WTC11 (cell line): ENCODE measurements at regions not wholly inside any gene's neighbourhood (a gene's known extent, or its start where the extent isn't known, plus 50 kb on each side); places are given as distances from the start of the nearest gene placed in this dataset.

ENCODE experiments used
- ATAC-seq: fragments of 200-7000 bp; cut with Tn5 transposase; 2 replicates; pipeline ENCODE4 v1.10.0; 2021; ENCODE audit warnings: mild to moderate bottlenecking, moderate library complexity
- CTCF ChIA-PET: fragments of 300-600 bp; sonication (Branson Sonifier 250); formaldehyde crosslinking; loops from one replicate; lab custom pipeline; 2021; ENCODE audit warnings: antibody characterized with exemption; lab: Charles Lee
- POLR2A ChIA-PET: fragments of 350-600 bp; sonication (Branson Sonifier 250); formaldehyde crosslinking; loops from one replicate; lab custom pipeline; 2021; ENCODE audit warnings: antibody characterized with exemption; lab: Charles Lee
- DNase-seq: peaks from one replicate; pipeline ENCODE4 v3.0.0; 2021; ENCODE audit warnings: low spot score
- H3K27ac Mint-ChIP-seq: 2 replicates; pipeline ENCODE4 v1.8.0; 2021; ENCODE audit warnings: mixed read lengths
- H3K27me3 Mint-ChIP-seq: 2 replicates; pipeline ENCODE4 v1.8.0; 2021; ENCODE audit warnings: low read depth, mild to moderate bottlenecking, moderate library complexity, mixed read lengths
- H3K36me3 Mint-ChIP-seq: 2 replicates; pipeline ENCODE4 v1.8.0; 2021; ENCODE audit warnings: mixed read lengths
- H3K4me1 Mint-ChIP-seq: 2 replicates; pipeline ENCODE4 v1.8.0; 2022; ENCODE audit warnings: mixed read lengths
- H3K4me3 Mint-ChIP-seq: 2 replicates; pipeline ENCODE4 v1.8.0; 2021; ENCODE audit warnings: mild to moderate bottlenecking, moderate library complexity, mixed read lengths
- H3K9me3 Mint-ChIP-seq: 2 replicates; pipeline ENCODE4 v1.8.0; 2021; ENCODE audit warnings: mixed read lengths
- AFF4 ChIP-seq: sonication (generic); formaldehyde crosslinking; IDR thresholded peaks from 2 replicates; pipeline ENCODE4 v1.8.1; 2023; ENCODE audit warnings: mild to moderate bottlenecking, missing genetic modification reagents, borderline replicate concordance
- CREB1 ChIP-seq: sonication (generic); formaldehyde crosslinking; IDR thresholded peaks from 2 replicates; pipeline ENCODE4 v1.8.0; 2023; ENCODE audit warnings: mild to moderate bottlenecking, missing genetic modification reagents
- EMX1 ChIP-seq: fragments of 250-450 bp; sonication (Bioruptor Pico); IDR thresholded peaks from 2 replicates; pipeline ENCODE4 v1.8.0; 2021; ENCODE audit warnings: mild to moderate bottlenecking
- ESRRA ChIP-seq: sonication (generic); formaldehyde crosslinking; IDR thresholded peaks from 2 replicates; pipeline ENCODE4 v1.8.1; 2022; ENCODE audit warnings: mild to moderate bottlenecking, missing genetic modification reagents, borderline replicate concordance
- FOXJ3 ChIP-seq: sonication (generic); formaldehyde crosslinking; IDR thresholded peaks from 2 replicates; pipeline ENCODE4 v1.9.0; 2021; ENCODE audit warnings: missing genetic modification reagents, mild to moderate bottlenecking, borderline replicate concordance
- FOXK1 ChIP-seq: sonication (generic); formaldehyde crosslinking; IDR thresholded peaks from 2 replicates; pipeline ENCODE4 v1.8.0; 2022; ENCODE audit warnings: mild to moderate bottlenecking, moderate library complexity, missing genetic modification reagents
- GTF2I ChIP-seq: fragments of 250-450 bp; sonication (Bioruptor Pico); conservative IDR thresholded peaks from 2 replicates; pipeline ENCODE4 v1.4.0; 2021; ENCODE audit warnings: mild to moderate bottlenecking
- JUN ChIP-seq: sonication (generic); formaldehyde crosslinking; IDR thresholded peaks from 2 replicates; pipeline ENCODE4 v1.8.0; 2023; ENCODE audit warnings: mild to moderate bottlenecking, missing genetic modification reagents
- NR2C2 ChIP-seq: sonication (generic); formaldehyde crosslinking; IDR thresholded peaks from 2 replicates; pipeline ENCODE4 v1.8.0; 2022; ENCODE audit warnings: mild to moderate bottlenecking, missing genetic modification reagents
- NR3C1 ChIP-seq: sonication (generic); formaldehyde crosslinking; conservative IDR thresholded peaks from 2 replicates; pipeline ENCODE4 v1.8.1; 2023; ENCODE audit warnings: low read depth, mild to moderate bottlenecking, missing genetic modification reagents
- PRRX2 ChIP-seq: fragments of 250-450 bp; sonication (Bioruptor Pico); IDR thresholded peaks from 2 replicates; pipeline ENCODE4 v1.8.0; 2021; ENCODE audit warnings: mild to moderate bottlenecking
- SP1 ChIP-seq: sonication (generic); formaldehyde crosslinking; conservative IDR thresholded peaks from 2 replicates; pipeline ENCODE4 v1.8.1; 2022; ENCODE audit warnings: missing genetic modification reagents
- TEAD4 ChIP-seq: sonication (generic); formaldehyde crosslinking; IDR thresholded peaks from 2 replicates; pipeline ENCODE4 v1.8.0; 2022; ENCODE audit warnings: mild to moderate bottlenecking, missing genetic modification reagents
- ZNF121 ChIP-seq: sonication (generic); formaldehyde crosslinking; IDR thresholded peaks from 2 replicates; pipeline ENCODE4 v1.8.0; 2023; ENCODE audit warnings: missing genetic modification reagents
- ZNF423 ChIP-seq: fragments of 250-450 bp; sonication (Bioruptor Pico); IDR thresholded peaks from 2 replicates; pipeline ENCODE4 v2.1.2; 2022; ENCODE audit warnings: mild to moderate bottlenecking, moderate library complexity
- TF ChIP-seq, protein P1 (sequence below): sonication (generic); formaldehyde crosslinking; IDR thresholded peaks from 2 replicates; pipeline ENCODE4 v1.8.1; 2022; ENCODE audit warnings: low read depth, missing genetic modification reagents, borderline replicate concordance
- TF ChIP-seq, protein P2 (sequence below): sonication (generic); formaldehyde crosslinking; IDR thresholded peaks from 2 replicates; pipeline ENCODE4 v1.8.0; 2022; ENCODE audit warnings: mild to moderate bottlenecking, missing genetic modification reagents
- TF ChIP-seq, protein P3 (sequence below): sonication (generic); formaldehyde crosslinking; IDR thresholded peaks from 2 replicates; pipeline ENCODE4 v1.8.1; 2023; ENCODE audit warnings: mild to moderate bottlenecking, missing genetic modification reagents
- TF ChIP-seq, protein P4 (sequence below): sonication (generic); formaldehyde crosslinking; IDR thresholded peaks from 2 replicates; pipeline ENCODE4 v1.8.1; 2023; ENCODE audit warnings: mild to moderate bottlenecking, missing genetic modification reagents
- TF ChIP-seq, protein P5 (sequence below): sonication (generic); formaldehyde crosslinking; IDR thresholded peaks from 2 replicates; pipeline ENCODE4 v1.8.0; 2022; ENCODE audit warnings: mild to moderate bottlenecking, missing genetic modification reagents

GRCh38 chr2:589281-590130, 87.7 kb downstream of the TMEM18 start:
- H3K4me1 Mint-ChIP-seq, result peaks cover 16% of the 10 kb centered on the region
- H3K27ac Mint-ChIP-seq, result no peak overlapping the region
- H3K36me3 Mint-ChIP-seq, result no peaks in the 10 kb centered on the region
- DNase-seq, result no peak
- TF ChIP-seq EMX1 (no peak), NR3C1 (CRISPR knock-in tag) (no peak), TEAD4 (CRISPR knock-in tag) (0 out of 2 replicates have a peak, but pooled peaks have one; percentile 40), ZNF121 (CRISPR knock-in tag) (no peak)
- TF ChIP-seq, protein P1, sequence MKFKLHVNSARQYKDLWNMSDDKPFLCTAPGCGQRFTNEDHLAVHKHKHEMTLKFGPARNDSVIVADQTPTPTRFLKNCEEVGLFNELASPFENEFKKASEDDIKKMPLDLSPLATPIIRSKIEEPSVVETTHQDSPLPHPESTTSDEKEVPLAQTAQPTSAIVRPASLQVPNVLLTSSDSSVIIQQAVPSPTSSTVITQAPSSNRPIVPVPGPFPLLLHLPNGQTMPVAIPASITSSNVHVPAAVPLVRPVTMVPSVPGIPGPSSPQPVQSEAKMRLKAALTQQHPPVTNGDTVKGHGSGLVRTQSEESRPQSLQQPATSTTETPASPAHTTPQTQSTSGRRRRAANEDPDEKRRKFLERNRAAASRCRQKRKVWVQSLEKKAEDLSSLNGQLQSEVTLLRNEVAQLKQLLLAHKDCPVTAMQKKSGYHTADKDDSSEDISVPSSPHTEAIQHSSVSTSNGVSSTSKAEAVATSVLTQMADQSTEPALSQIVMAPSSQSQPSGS, result no peak
- ATAC-seq, result peak; percentile 76
- peaks cover 5% of the 10 kb centered on the region for H3K9me3 Mint-ChIP-seq
- ChIA-PET CTCF (no interaction called here), POLR2A (no interaction called here)
- H3K4me3 Mint-ChIP-seq, result no peak overlapping the region
- no peaks in the 10 kb centered on the region for H3K27me3 Mint-ChIP-seq

DNA sequence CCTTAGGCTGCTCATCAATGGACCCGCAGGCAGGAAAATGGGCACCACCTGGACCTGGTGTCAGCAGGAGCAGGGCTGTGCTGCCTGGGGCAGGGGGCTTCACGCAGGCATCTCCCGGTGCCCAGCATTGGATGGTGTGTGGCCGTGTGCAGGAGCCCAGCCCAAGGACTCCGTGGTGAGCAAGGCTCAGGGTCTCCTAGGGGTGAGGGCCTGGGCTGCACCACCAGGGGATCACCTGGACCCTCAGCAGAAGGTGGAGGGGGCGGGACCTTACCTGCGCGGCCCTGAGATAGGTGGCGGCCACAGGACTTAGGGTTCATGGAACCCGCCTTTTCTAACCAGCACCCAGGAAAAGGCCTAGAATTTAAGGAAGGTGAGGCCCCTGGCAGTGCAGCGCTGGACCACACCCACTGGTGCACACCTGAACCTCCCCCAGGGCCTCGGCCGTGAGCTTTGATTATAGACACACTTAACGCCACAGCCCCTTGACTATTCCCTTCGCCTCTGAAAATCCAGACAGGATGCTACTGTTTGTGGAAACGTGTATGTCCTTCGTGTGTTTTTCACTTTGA, 89.0 kb downstream of the TMEM18 start:
- Mint-ChIP-seq H3K27me3 (no peaks in the 10 kb centered on the region), H3K9me3 (peaks cover 5% of the 10 kb centered on the region), H3K4me1 (peaks cover 16% of the 10 kb centered on the region), H3K4me3 (no peak overlapping the region), H3K27ac (no peak overlapping the region), H3K36me3 (no peaks in the 10 kb centered on the region)
- ChIA-PET CTCF (no interaction called here), POLR2A (no interaction called here)
- no peak for DNase-seq
- no peak for ATAC-seq
- TF ChIP-seq, protein P2, sequence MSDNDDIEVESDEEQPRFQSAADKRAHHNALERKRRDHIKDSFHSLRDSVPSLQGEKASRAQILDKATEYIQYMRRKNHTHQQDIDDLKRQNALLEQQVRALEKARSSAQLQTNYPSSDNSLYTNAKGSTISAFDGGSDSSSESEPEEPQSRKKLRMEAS (CRISPR knock-in tag), result no peak
- no peak for TF ChIP-seq PRRX2 (CRISPR knock-in tag)
- no peak for TF ChIP-seq JUN (CRISPR knock-in tag)
- no peak for TF ChIP-seq FOXJ3 (CRISPR knock-in tag)
- TF ChIP-seq FOXK1 (CRISPR knock-in tag), result no peak
- TF ChIP-seq, protein P3, sequence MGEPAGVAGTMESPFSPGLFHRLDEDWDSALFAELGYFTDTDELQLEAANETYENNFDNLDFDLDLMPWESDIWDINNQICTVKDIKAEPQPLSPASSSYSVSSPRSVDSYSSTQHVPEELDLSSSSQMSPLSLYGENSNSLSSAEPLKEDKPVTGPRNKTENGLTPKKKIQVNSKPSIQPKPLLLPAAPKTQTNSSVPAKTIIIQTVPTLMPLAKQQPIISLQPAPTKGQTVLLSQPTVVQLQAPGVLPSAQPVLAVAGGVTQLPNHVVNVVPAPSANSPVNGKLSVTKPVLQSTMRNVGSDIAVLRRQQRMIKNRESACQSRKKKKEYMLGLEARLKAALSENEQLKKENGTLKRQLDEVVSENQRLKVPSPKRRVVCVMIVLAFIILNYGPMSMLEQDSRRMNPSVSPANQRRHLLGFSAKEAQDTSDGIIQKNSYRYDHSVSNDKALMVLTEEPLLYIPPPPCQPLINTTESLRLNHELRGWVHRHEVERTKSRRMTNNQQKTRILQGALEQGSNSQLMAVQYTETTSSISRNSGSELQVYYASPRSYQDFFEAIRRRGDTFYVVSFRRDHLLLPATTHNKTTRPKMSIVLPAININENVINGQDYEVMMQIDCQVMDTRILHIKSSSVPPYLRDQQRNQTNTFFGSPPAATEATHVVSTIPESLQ (CRISPR knock-in tag), result no peak
- TF ChIP-seq ESRRA (CRISPR knock-in tag), result no peak
- TF ChIP-seq AFF4, result no peak
- TF ChIP-seq, protein P4, sequence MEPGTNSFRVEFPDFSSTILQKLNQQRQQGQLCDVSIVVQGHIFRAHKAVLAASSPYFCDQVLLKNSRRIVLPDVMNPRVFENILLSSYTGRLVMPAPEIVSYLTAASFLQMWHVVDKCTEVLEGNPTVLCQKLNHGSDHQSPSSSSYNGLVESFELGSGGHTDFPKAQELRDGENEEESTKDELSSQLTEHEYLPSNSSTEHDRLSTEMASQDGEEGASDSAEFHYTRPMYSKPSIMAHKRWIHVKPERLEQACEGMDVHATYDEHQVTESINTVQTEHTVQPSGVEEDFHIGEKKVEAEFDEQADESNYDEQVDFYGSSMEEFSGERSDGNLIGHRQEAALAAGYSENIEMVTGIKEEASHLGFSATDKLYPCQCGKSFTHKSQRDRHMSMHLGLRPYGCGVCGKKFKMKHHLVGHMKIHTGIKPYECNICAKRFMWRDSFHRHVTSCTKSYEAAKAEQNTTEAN (CRISPR knock-in tag), result no peak
- no peak for TF ChIP-seq TEAD4 (CRISPR knock-in tag)
- no peak for TF ChIP-seq CREB1 (CRISPR knock-in tag)
- no peak for TF ChIP-seq ZNF423 (CRISPR knock-in tag)
- TF ChIP-seq, protein P1, result no peak
- TF ChIP-seq GTF2I (CRISPR knock-in tag), result no peak
- TF ChIP-seq, protein P5, sequence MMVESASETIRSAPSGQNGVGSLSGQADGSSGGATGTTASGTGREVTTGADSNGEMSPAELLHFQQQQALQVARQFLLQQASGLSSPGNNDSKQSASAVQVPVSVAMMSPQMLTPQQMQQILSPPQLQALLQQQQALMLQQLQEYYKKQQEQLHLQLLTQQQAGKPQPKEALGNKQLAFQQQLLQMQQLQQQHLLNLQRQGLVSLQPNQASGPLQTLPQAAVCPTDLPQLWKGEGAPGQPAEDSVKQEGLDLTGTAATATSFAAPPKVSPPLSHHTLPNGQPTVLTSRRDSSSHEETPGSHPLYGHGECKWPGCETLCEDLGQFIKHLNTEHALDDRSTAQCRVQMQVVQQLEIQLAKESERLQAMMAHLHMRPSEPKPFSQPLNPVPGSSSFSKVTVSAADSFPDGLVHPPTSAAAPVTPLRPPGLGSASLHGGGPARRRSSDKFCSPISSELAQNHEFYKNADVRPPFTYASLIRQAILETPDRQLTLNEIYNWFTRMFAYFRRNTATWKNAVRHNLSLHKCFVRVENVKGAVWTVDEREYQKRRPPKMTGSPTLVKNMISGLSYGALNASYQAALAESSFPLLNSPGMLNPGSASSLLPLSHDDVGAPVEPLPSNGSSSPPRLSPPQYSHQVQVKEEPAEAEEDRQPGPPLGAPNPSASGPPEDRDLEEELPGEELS (CRISPR knock-in tag), result no peak
- no peak for TF ChIP-seq SP1 (CRISPR knock-in tag)
- no peak for TF ChIP-seq NR2C2 (CRISPR knock-in tag)
